PC-9 (cell line): ENCODE measurements at regions not wholly inside any gene's neighbourhood (a gene's known extent, or its start where the extent isn't known, plus 50 kb on each side); places are given as distances from the start of the nearest gene placed in this dataset.

Experiments used
- BruUV-seq: library from RNA; stranded (reverse); fragments of 400-500 nt; replicated peaks from 2 replicates; lab custom pipeline; 2021; lab: Mats Ljungman, UMichigan
- CTCF ChIA-PET: fragments of 300-600 bp; sonication (Branson Sonifier 250); formaldehyde crosslinking; loops from one replicate; lab custom pipeline; 2022; ENCODE audit warnings: antibody characterized with exemption; lab: Charles Lee
- POLR2A ChIA-PET: fragments of 300-600 bp; sonication (Branson Sonifier 250); formaldehyde crosslinking; loops from one replicate; lab custom pipeline; 2022; ENCODE audit warnings: antibody characterized with exemption; ENCODE audit not compliant: unreplicated experiment; lab: Charles Lee
- DNase-seq, 2 experiments: peaks; one replicate each; pipeline versions ENCODE4 v3.0.0 to v3.0.0-alpha.2; 2015 to 2022; ENCODE audit warnings: mixed read lengths in 1 of 2
- H2AFZ ChIP-seq: fragments of 200-600 bp; sonication (generic); 2 replicates; pipeline ENCODE4 v1.8.1; 2017; ENCODE audit warnings: antibody characterized with exemption
- H3F3A ChIP-seq: fragments of 200-600 bp; sonication (generic); 2 replicates; pipeline ENCODE4 v1.8.1; 2017; ENCODE audit warnings: antibody characterized with exemption, mild to moderate bottlenecking, low read depth; ENCODE audit not compliant: insufficient read depth
- H3K27ac ChIP-seq: fragments of 200-600 bp; sonication (generic); 2 replicates; pipeline ENCODE4 v1.6.1; 2016; ENCODE audit warnings: mixed run types
- H3K27me3 ChIP-seq: fragments of 200-600 bp; sonication (generic); 2 replicates; pipeline ENCODE4 v1.6.1; 2016; ENCODE audit warnings: low read depth, mixed run types; ENCODE audit not compliant: insufficient read depth
- H3K36me3 ChIP-seq: fragments of 200-600 bp; sonication (generic); 2 replicates; pipeline ENCODE4 v1.6.1; 2016; ENCODE audit warnings: low read depth, mixed run types
- H3K4me1 ChIP-seq: fragments of 200-600 bp; sonication (generic); replicated peaks from 2 replicates; pipeline ENCODE4 v1.6.1; 2016; ENCODE audit warnings: mixed run types; ENCODE audit not compliant: insufficient read depth
- H3K4me2 ChIP-seq: fragments of 200-600 bp; sonication (generic); 2 replicates; pipeline ENCODE4 v1.6.1; 2017; ENCODE audit warnings: mixed run types
- H3K4me3 ChIP-seq: fragments of 200-600 bp; sonication (generic); 2 replicates; pipeline ENCODE4 v1.6.1; 2016; ENCODE audit warnings: mixed run types
- H3K79me2 ChIP-seq: fragments of 200-600 bp; sonication (generic); 2 replicates; pipeline ENCODE4 v1.6.1; 2017; ENCODE audit warnings: low read depth, mixed run types
- H3K9me2 ChIP-seq: fragments of 200-600 bp; sonication (generic); 2 replicates; pipeline ENCODE4 v1.8.1; 2017; ENCODE audit warnings: mild to moderate bottlenecking; ENCODE audit not compliant: insufficient read depth
- H3K9me3 ChIP-seq: fragments of 200-600 bp; sonication (generic); 2 replicates; pipeline ENCODE4 v1.8.1; 2016; ENCODE audit warnings: low read depth; ENCODE audit not compliant: insufficient read depth
- H4K20me1 ChIP-seq: fragments of 200-600 bp; sonication (generic); 2 replicates; pipeline ENCODE4 v1.8.1; 2017; ENCODE audit not compliant: insufficient read depth
- CTCF ChIP-seq: fragments of 200-600 bp; sonication (generic); conservative IDR thresholded peaks from 2 replicates; pipeline ENCODE4 v1.6.1; 2017; ENCODE audit warnings: mixed run types, antibody characterized with exemption, mild to moderate bottlenecking, moderate library complexity
- EZH2 ChIP-seq: fragments of 200-600 bp; sonication (generic); IDR thresholded peaks from 2 replicates; pipeline ENCODE4 v1.8.0; 2017; ENCODE audit warnings: antibody characterized with exemption, low read depth
- intact Hi-C: fragments of 100-400 bp; cut with micrococcal nuclease; formaldehyde crosslinking; loops from one replicate; pipeline ENCODE4 v1.10.0; 2022; ENCODE audit not compliant: unreplicated experiment

- Histone ChIP-seq H3K4me2 (no peak overlapping the region), H3K27me3 (peaks cover 71% of the 10 kb centered on the region), H3K27ac (no peak overlapping the region), H3K79me2 (no peaks in the 10 kb centered on the region), H4K20me1 (no peaks in the 10 kb centered on the region), H3K9me3 (no peaks in the 10 kb centered on the region), H2AFZ (no peak overlapping the region), H3K4me3 (no peak overlapping the region), H3K9me2 (no peaks in the 10 kb centered on the region), H3F3A (no peaks in the 10 kb centered on the region), H3K36me3 (no peaks in the 10 kb centered on the region), H3K4me1 (no peaks in the 10 kb centered on the region)
- intact Hi-C loops, result no loop called here
- no TSS peak for BruUV-seq
- POLR2A ChIA-PET, result no interaction called here
- DNase-seq, result no peak
- CTCF ChIA-PET, result no interaction called here
- TF ChIP-seq CTCF, result no peak
- TF ChIP-seq EZH2, result no peak
Measured at GRCh38 chr13:94824601-94825000, 112.3 kb upstream of the SOX21 start.

GRCh38 chr13:94822356-94822755 is 110.0 kb upstream of the SOX21 start:
- DNase-seq, result no peak
- no peaks in the 10 kb centered on the region for H3F3A ChIP-seq
- H3K4me1 ChIP-seq, result no peaks in the 10 kb centered on the region
- TF ChIP-seq CTCF, result no peak
- no peak for TF ChIP-seq EZH2
- H3K36me3 ChIP-seq, result no peaks in the 10 kb centered on the region
- intact Hi-C loops, result no loop called here
- no peaks in the 10 kb centered on the region for H3K9me3 ChIP-seq
- H3K4me2 ChIP-seq, result no peak overlapping the region
- peaks cover 51% of the 10 kb centered on the region for H3K27me3 ChIP-seq
- no peaks in the 10 kb centered on the region for H3K9me2 ChIP-seq
- H3K79me2 ChIP-seq, result no peaks in the 10 kb centered on the region
- H3K4me3 ChIP-seq, result no peak overlapping the region
- CTCF ChIA-PET, result no interaction called here
- H2AFZ ChIP-seq, result no peak overlapping the region
- no peak overlapping the region for H3K27ac ChIP-seq
- H4K20me1 ChIP-seq, result no peaks in the 10 kb centered on the region
- POLR2A ChIA-PET, result no interaction called here
- no TSS peak for BruUV-seq

- no peak overlapping the region for H3K4me2 ChIP-seq
- BruUV-seq, result no TSS peak
- TF ChIP-seq CTCF (no peak), EZH2 (no peak)
- no peak overlapping the region for H2AFZ ChIP-seq
- ChIA-PET POLR2A (no interaction called here), CTCF (no interaction called here)
- no peaks in the 10 kb centered on the region for H3F3A ChIP-seq
- H3K79me2 ChIP-seq, result no peaks in the 10 kb centered on the region
- no peaks in the 10 kb centered on the region for H3K9me2 ChIP-seq
- H3K36me3 ChIP-seq, result no peaks in the 10 kb centered on the region
- peaks cover 45% of the 10 kb centered on the region for H3K27me3 ChIP-seq
- DNase-seq, result no peak
- H3K4me3 ChIP-seq, result no peak overlapping the region
- H3K4me1 ChIP-seq, result no peaks in the 10 kb centered on the region
- no peak overlapping the region for H3K27ac ChIP-seq
- H4K20me1 ChIP-seq, result no peaks in the 10 kb centered on the region
- no peaks in the 10 kb centered on the region for H3K9me3 ChIP-seq
- intact Hi-C loops, result no loop called here
Measured at GRCh38 chr13:94816256-94816655, 103.9 kb upstream of the SOX21 start.
